ENCODE measurements at regions not wholly inside any gene's neighbourhood (a gene's known extent, or its start where the extent isn't known, plus 50 kb on each side); places are given as distances from the start of the nearest gene placed in this dataset.

DNA sequence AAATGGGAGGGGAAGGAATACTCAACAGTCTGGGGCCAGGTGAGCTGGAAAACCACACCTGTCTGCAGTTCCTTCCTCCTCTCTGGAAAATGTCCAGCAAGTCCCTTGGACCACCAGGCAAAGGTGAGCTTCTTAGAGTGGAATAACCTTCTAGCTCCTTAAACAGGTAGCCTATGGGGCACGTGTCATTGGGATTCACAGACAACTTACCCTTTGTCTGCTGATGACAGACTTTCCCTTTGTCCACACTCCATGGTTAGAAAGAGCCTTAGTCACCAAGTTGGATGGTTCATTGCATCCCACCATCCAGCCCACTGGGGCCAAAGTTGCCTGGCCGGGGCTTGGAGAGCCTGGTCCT is 98.0 kb upstream of the ITGA6 start:
- TF ChIP-seq, protein P1, sequence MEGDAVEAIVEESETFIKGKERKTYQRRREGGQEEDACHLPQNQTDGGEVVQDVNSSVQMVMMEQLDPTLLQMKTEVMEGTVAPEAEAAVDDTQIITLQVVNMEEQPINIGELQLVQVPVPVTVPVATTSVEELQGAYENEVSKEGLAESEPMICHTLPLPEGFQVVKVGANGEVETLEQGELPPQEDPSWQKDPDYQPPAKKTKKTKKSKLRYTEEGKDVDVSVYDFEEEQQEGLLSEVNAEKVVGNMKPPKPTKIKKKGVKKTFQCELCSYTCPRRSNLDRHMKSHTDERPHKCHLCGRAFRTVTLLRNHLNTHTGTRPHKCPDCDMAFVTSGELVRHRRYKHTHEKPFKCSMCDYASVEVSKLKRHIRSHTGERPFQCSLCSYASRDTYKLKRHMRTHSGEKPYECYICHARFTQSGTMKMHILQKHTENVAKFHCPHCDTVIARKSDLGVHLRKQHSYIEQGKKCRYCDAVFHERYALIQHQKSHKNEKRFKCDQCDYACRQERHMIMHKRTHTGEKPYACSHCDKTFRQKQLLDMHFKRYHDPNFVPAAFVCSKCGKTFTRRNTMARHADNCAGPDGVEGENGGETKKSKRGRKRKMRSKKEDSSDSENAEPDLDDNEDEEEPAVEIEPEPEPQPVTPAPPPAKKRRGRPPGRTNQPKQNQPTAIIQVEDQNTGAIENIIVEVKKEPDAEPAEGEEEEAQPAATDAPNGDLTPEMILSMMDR (IDR thresholded peaks at IDR 0.05; ENCODE audit: low read depth, low read length), result no peak
- TF ChIP-seq EZH2phosphoT487 (IDR thresholded peaks at IDR 0.05; ENCODE audit: low read depth), result no peak

All from OCI-LY3 (cell line).